ENCODE measurements at regions not wholly inside any gene's neighbourhood (a gene's known extent, or its start where the extent isn't known, plus 50 kb on each side); places are given as distances from the start of the nearest gene placed in this dataset.

- no peak for DNase-seq
These were observed 159.9 kb downstream of the LURAP1L start for GRCh38 chr9:12934545-12935272.

DNA sequence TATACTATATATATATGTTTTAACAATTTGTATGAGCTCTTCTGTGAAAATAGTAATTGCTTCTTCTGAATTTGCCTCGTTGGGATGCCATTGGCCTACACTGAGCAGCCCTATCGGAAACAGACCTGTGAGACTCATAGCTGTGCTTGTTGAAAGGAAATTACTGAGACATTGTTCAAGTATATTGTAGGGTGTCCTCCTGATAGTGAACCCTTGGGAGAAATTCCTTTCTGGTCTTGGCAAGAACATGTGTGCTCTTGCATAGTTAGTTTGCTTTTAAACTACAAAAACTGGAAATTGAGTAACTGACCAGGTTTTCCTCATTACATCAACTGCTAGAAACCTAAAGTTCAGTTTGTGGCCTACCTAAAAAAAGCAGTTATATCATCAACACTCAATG, 160.9 kb downstream of the LURAP1L start:
- no peak for DNase-seq

DNA sequence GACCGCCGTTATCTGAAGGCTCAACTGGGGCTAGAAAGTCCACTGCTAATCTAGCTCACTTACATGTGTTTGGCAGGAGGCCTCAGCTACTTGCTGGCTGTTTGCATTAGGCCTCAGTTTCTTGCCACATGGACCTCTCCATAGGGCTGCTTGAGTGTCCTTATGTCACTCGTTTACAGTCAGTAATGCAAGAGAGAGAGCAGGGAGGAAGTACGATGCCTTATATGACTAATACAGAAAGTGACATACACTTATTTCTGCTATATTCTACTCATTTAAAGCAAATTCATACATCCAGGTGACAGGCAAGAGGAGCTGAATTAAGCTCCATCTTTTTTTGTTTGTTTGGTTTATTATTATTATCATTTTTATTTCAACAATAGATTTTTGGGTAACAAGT, 179.6 kb downstream of the LURAP1L start:
- no peak for DNase-seq

- no peak for DNase-seq
These were observed 180.8 kb downstream of the LURAP1L start for GRCh38 chr9:12955510-12956163.

DNA sequence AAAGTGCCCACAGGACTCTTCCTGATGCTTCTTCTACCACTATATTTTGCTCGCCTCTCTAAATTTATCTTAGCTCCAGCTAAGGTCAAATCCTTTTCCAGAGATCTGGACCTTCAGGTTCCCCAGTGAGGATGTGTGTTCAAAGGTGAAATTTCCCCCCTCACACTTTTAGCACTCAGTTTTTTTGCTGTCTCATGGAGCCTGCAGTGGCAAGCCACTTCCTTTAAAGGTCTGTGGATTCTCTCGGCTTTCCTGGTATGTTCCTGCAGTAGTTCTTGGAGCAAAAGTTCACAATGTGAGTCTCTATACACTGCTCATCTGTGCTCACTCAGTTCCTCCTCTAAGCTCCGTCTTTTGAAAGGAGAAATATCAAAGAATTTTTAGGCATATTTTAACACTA, 181.4 kb downstream of the LURAP1L start:
- DNase-seq: no peak

- DNase-seq: no peak
These were observed 182.0 kb downstream of the LURAP1L start for GRCh38 chr9:12956805-12957204.

GRCh38 chr9:12958279-12958678, 183.5 kb downstream of the LURAP1L start:
- DNase-seq: no peak

DNA sequence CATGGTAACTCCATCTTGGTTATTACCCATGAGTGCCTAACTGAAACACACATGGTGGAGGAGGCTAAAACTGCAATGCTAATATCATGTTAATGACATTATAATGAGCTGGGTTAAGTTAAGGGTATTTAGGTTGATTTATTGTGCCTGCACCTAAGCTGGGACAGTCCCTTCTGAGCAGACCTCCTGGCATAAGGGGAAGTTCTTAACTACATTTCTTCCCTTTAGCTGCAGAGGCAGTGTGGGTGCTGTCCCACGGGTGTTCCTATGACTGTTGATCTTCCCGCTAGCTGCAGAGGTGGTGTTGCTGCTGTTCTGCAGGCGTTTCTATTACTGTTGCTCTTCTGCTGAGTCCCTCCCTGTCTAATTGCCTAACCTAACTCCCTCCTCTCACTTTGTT, 183.9 kb downstream of the LURAP1L start:
- DNase-seq: no peak

DNA sequence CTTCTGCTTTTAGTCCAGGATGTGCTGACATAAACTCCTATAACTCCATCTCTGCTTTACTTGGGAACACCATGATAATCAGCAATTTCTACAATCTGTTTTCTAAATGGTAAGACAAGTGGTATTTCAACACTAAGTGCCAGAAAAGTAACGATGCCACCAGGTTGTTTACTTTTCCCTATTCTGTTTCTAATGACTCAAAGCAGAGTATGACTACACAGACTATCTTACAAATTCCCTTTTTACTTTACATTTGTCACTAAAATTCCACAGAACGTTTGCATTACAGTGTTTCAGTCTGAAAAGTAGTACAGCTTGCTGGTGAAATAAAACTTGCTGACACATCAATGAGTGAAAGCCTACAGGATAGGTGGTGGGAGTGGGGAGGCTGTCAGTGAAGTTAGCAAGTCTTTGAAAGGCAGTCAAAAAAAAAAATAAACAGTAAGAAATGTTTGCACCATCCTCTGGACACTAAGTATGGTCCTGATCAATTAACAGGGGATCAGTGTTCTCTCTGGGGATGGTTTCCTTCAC, 186.5 kb downstream of the LURAP1L start:
- DNase-seq: no peak

DNA sequence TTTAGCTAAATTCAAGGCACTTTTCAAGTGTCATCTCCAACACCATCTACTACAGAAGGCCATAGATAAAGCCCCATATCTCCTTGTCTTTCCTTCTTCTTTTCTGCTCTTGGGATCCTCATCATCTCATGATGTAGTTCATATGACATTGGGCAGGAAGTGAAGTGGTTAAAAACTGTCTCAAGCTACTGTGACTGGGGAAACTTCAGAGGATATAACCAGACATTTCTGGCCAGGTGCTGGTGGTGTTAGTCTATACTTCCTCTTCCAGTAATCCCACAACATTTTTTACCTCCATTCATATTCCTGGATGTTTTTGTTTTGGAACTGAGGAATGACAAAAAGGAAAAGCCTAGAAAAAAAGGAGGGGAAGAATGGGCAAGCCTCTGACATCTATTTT, 188.7 kb downstream of the LURAP1L start:
- DNase-seq: no peak

DNA sequence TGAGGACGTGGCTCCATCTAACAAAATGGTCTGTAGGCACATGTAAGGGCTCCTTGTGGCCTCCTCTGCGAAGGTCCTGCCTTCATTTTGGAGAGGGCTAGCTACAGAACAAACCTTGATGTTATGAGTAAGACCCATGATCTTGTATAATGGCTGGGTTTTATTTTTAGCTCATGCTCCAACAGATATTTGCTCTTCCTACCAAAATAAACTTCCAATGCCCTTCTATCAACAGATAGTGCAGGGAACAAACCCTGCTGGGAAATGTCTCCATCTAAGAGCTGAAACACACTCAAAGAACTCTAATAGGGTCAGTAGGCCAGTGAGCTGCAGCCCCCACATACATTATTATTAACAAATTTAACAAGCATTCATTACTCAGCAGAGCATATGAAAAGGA, 189.5 kb downstream of the LURAP1L start:
- no peak for DNase-seq

GRCh38 chr9:12965303-12965702, 190.5 kb downstream of the LURAP1L start:
- no peak for DNase-seq

DNA sequence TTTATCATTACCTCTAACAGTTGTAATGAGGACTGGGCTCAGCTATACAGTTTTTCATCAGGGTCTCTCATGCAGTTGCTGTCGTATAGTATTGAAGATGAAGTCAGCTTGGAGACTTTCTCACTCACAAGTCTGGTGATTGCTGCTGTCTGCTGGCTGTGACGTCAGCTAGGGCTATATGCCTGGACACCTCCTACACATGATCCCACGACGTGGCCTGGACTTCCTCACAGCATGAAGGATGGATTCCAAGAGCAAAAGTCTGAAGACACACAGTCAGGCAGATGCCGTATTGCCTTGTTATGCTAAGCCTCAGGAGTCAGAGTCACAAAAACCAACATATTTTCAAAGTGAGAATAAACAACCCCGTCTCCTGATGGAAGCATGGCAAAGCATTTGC, 193.3 kb downstream of the LURAP1L start:
- DNase-seq: no peak

DNA sequence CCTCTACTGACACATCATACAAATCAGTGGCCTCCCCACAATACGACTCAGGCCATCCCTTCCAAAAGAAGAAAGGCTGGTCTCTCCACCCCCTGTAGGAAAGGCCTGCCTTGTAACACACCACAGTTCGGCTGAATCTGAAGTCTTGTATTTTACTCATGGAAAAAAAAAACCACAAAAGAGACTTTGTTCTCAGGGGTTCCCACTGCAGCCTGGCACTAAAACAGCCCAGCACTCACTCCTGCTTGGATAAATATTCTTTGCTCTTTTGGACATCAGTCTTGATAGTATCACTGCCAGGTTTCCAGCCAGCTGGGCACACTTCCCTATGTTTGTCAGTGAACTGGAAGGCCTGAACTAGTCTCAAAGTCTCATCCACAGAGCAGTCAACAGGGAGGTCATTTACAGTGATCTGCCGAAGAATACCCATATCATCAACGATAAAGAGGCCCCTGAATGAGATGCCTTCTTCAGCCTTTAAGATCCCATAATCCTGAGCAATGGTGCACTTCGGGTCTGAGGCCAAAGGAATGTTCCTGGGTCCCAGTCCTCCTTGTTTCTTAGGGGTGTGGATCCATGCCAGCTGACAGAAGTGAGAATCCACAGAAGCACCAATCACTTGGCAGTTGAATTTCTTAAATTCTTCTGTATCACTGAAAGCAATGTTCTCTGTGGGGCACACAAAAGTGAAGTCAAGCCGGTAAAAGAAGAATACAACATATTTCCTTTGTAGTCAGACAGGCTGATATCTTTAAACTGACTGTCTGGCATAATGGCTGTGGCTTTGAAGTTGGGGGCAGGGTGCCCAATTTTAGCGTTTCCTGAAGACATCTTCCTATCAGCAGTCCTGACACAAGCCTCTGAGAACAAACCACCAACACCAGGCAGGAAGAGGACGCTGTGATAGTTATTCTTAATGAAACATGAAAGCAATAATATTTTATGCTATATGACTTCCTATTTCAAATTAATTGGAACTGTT, 198.1 kb downstream of the LURAP1L start:
- DNase-seq: peak; percentile 13

DNA sequence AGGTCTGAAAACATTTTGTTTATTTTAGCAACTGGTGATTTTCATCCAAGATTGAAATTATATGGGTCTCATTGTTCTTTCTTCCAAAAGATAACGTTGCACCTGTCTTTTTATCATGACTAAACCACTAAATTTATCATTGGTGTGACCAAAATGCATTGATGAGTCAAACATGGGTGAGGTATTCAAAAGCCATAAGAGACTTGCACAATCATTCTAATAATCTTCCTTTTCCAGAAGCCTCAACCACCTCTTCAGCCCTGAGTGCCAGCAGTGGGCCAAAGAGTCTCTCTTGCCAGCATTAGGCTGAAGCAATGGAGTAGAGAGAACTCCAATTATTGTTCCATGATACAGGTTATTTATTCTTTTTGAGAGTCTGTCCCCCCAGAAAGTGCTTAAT, 198.9 kb downstream of the LURAP1L start:
- DNase-seq: no peak

DNA sequence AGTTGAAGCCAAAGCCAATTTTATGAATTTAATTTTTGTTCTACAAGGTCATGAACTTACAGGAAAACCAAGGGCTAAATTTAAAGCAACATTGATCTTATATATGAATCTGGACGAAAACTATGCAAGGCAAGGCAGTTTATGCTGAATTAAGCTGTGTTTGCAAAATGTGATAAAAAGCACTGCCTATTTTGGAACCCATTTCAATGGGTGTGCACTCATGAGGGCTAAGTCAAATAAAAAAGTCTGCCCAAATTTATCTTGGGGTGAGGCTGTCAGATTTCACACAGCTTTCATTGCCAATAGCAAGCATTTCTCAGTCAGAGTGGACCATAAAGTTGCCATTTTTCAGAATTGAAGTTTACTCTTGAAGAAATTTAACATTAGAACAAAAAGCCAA, 199.9 kb downstream of the LURAP1L start:
- no peak for DNase-seq

DNA sequence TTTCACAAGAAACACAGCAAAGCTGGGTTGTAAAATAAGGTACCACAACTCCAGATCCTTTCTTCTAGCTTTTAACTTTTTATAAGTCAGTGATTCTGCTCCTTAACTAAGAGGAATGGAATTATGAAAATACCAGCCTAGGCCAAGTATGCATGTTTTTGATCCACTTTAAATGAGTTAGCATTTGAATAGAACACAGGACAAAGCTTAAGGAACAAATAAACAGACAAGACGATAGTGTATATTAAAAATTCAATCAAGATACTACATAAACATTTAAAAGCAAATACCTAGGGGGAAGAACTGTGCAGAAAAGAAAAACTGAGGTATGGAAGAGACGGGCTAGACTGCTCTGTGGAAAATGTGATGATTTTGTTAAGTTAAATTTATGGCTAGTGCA, 200.7 kb downstream of the LURAP1L start:
- DNase-seq: no peak

- no peak for DNase-seq
These were observed 205.4 kb downstream of the LURAP1L start for GRCh38 chr9:12980085-12980851.

DNA sequence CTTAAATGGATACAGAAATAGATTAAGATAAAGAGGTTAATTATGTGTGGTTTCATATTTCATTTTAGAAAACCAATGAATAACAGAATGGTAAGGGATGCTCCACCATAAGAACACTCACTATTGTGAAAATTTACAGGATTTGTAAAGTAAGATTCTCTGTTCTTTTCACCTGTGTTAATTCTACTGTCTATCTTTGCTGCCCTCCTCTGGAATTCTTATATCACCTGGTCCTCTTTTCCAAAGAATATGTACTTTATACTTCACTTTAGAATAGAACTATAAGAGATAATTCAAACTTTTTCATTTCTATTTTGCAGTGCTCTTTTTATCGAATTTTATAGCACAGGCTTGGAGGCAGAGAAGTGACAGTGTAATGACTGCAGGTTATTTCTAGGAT, 213.4 kb downstream of the LURAP1L start:
- DNase-seq: no peak

DNA sequence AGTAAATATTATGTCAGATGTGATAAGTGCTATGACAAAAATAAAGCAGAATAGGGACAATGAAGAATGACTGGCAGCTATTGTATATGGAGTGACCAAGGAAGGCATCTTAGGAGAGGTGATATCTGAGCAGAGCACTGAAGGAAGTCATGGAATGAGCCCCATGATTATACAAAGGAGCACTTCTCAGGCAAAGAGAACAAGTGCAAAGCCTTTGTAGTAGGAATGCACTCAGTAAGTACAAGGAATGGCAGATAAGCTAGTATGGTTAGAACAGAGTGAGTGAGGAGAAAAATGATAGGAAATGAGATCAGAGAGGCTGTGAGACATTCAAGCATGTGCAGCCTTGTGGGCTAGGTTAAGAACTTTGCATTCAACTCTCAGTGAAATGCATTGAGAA, 214.8 kb downstream of the LURAP1L start:
- DNase-seq: no peak

GRCh38 chr9:12993466-12993865, 218.6 kb downstream of the LURAP1L start:
- DNase-seq: no peak

DNA sequence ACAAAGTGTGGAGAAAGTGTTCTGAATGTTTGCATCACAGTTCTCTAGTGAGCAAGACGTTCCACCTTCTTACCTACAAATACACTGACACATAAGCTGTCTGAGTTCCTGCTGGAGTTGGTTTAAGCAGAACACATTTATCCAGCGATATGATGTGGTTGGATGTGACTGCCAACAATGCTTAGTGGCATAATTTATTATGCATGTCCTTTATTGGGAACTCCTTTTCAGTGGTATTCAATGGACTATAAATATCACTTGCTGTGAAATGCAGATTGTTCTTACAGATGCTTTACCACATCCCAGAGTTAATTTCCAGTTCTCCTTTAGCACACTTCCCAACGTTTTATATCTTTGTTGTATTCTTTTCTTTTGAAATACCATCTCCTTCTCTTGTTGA, 222.2 kb downstream of the LURAP1L start:
- DNase-seq: no peak

All from hematopoietic multipotent progenitor cell treated with erythropoietin and hydrocortisone succinate and interleukin-3 and kit ligand, for 8 days (in vitro differentiated cells).